Right hindlimb (tissue), 1 donor: ENCODE measurements at regions not wholly inside any gene's neighbourhood (a gene's known extent, or its start where the extent isn't known, plus 50 kb on each side); places are given as distances from the start of the nearest gene placed in this dataset.
A peak's percentile ranks its signal among the peaks of the same experiment; 100 is the strongest.
"Not testable (repeated sequence)": the region's sequence is repeated elsewhere in the genome, so short reads cannot be mapped to it uniquely, and the experiment has no call there.

Experiments
- DNase-seq: peaks from one replicate; pipeline ENCODE4 v3.0.0-alpha.2; 2018

DNA sequence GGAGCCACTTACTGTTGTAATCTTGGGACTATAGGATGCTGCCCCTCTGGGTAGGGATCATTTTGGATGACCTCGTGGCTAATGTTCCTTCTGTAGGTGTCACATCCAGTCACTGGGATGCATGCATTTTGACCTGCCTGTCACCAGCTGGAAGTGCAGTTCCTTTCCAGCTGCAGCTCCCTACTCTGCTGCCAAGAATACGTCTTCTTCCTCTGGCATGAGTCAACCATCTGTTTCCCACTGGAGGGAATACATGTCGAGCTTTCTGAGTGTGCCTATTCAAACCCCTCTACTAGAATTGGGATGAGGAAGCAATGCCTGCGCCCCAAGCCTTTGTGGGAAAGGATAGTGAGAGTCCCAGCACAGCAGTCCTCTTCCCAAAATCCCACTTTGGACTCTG lies 415.5 kb upstream of the ADAMTS5 start:
- DNase-seq = no peak

DNA sequence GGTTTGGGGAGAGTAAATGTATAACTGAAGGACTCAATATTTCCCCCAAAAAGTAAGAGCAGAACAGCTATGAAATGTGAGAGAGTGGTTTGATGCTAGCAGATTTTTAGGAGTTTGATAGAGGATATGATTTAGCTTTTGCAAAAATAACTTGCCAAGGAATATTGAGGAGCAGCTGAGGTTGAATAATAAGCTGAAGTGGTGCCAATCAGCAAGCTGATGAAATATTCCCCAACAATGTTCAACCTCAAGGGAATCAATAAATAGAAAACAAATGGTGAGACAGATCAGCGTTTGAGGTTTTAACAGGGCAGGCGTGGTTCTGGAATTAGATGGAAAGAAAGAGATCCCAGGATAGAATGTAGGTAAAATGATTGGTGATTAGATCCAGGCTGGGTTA lies 413.4 kb upstream of the ADAMTS5 start:
- no peak for DNase-seq

DNA sequence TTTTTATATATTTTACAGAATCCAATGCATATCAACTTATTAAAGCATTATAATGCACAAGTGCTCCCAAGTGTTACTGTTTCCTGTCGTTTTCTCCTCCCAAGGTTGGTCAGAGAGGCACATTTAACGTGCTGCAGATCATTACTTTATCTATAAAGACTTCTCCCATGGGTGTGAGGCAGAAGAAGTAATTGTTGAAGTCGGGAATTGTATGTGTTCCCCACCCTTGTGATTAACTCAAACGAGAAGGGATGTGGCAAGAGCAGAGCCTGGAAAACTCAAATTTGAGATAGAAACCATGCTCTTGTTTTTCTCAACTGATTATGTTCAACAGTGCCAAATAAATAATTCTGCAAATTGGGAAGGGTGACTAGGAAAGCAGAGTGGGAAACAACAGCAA lies 412.5 kb upstream of the ADAMTS5 start:
- DNase-seq = no peak

DNA sequence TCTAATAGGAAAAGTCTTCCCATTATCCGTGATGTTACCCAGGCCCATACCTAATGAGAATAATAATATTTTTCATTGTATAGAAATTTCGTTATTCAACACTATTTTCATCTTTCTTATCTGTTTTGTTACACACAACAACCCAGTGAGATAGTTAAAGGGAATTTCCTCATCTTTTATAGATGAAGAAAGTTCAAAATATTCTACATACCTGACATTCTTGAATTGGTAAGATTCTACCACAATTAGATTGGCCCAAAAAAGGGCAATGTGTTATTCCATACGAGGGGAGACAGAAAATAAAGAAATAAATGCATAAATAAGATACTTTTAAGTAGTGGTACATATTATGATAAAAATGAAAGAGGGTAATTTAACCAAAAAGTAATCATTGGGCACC lies 405.5 kb upstream of the ADAMTS5 start:
- no peak for DNase-seq

DNA sequence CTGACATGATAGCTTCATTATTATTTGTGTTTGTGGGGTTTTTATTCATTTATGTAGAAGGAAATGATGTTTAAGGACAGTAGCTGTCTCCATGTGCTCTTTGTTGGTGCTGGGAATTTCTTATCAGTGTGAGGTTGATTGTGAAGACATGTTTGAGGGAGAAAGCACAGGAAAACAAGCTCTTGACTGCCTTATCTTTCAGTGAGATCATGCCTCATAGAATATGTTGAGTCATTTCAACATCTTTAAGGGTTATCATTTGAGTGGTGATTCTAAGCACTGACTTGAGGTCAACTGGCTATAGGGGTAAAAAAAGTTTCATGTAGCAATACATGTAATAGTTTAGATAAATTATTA lies 405.1 kb upstream of the ADAMTS5 start:
- no peak for DNase-seq

DNA sequence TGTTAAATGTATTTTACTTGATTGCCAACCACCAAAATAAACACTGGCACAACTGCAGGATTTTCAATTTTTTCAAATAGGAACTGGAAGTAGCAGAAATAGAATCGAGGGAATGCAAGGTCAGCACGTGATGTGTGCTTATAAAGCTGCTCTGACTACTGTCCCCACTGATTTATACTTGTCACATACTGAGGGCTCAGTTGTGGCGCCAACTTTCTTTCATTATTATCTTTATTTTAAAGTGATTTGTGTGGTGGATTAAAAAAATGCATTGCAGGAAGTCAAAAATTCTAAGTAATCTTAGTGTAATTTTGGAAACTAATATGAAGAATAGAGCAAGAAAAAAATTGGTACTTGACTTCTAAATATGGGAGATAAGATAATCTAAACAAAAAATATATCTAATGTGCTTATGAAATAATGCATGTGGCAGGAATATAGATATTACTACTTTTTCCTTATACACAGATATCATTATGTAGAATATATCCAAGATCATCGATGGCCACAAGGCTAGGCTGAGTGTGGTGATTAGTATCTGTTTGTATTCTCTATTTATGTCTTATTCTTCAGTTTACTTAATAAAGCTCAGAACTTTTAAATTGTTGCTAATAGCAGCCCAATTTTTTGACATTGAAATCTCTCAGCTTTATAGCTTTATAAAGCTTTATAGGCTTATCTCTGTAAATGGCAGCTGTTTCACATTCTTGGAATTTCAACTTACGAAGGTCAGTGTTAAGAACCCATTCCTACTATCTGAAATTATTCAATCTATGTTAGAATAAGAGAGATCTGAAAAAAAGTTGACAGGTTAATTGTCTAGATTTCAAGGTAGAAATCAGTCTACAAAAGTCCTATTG lies 404.5 kb upstream of the ADAMTS5 start:
- no peak for DNase-seq

DNA sequence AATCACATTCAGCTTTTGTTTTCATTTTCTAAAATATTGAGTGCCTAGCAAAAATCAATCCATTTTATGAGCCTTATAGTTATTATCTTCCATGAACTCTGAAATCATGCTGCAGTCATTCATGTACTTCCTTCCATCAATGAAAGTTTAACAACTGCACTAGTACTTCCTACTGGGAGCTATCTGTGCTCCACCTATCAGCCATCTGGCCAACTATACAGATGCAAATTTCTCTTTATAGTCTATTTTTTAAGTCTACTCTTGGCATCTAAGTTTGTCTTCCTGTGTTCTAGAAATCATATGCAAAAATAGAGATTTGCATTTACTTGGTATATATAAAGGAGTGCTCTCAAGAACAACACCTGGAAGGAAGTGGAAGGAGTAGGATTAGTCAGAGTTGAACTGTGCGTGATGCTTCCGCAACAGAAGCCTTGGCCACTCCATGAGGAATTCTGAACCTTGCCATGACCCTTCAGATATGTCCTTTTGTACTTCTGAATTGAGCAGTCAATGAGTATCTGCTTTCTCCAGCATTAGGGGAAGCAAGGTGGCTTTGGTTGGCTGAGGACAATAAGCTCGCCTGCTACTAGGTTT lies 403.2 kb upstream of the ADAMTS5 start:
- no peak for DNase-seq

DNA sequence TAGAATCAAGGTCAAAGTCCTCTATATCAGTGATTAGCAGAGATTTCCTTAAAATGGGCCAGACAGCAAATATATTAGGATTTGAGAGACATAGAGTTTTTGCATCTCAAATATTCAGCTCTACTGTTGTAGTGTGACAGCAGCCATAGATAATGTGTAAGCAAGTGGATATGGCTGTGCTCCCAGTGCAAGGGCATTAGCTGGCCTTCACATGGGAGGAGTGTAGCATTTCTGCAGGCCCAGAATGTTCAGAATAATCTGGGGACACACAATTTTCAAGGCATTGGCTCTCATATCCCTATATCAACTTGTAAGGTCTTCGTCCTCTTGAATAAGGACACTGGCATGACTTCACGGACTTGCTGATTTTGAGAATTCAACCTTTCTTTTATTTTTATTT lies 402.3 kb upstream of the ADAMTS5 start:
- no peak for DNase-seq

DNA sequence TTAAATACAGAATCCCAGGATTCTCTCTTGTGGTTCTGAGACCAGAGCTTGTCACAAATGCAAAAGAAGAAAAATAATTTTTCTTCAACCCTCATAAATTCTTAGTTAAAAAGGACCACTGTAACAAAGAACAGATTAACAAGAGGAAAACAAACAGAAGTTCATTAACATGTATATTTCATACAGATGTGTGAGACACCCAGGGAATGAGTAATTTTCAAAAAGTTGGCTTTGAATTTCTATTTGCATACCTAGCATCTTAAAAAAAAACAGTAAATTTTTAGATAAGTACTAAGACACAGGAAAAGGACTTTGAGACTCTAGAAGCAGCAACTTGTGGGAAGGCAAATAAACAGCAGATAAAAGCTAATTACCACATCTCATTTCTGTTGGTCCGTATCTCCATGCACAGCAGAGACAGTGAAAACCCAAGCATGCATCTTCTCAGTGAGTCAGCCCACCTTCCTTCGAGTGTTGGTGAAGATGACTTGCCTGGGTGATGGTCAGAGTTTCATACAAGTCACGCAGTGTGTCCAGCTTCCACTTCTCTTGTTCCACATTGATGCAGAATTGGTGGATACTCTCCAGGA lies 399.9 kb upstream of the ADAMTS5 start:
- no peak for DNase-seq

DNA sequence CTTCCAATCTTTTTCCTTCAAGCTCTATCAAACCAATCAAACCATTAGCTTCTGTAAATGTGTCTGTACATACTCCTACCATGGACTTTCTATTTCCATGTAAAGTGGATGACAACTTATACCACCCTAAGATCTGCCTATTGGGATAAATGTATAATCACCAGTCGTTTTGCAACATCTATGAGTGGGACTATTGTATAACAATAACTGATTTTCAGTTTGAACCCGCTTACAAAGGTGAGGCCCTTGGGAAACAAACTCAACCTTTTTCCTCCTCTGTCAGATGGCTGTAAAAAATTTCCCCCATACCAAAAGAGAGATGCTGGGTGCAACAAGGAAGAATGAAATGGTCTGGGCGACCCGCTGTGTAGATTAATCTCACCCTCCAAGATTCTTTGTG lies 399.1 kb upstream of the ADAMTS5 start:
- no peak for DNase-seq

DNA sequence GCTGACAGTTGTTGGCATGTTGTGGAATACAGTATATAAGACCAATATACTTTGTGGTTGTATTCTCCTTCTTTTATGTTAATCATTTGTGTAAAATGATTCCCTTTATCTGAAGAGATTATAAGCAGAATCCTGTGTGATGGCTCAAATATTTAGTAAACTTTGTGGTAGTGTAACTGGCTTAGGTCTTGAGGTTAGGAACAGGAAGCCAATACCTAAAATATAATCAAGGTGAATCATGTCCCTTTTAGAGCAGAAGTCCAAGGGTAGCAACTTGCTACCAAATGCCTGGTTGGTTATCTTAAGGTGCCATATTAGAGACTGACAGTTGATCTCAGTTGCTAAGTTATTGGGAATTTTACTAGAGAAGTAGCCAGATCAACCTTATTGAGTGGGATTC lies 398.5 kb upstream of the ADAMTS5 start:
- no peak for DNase-seq

DNA sequence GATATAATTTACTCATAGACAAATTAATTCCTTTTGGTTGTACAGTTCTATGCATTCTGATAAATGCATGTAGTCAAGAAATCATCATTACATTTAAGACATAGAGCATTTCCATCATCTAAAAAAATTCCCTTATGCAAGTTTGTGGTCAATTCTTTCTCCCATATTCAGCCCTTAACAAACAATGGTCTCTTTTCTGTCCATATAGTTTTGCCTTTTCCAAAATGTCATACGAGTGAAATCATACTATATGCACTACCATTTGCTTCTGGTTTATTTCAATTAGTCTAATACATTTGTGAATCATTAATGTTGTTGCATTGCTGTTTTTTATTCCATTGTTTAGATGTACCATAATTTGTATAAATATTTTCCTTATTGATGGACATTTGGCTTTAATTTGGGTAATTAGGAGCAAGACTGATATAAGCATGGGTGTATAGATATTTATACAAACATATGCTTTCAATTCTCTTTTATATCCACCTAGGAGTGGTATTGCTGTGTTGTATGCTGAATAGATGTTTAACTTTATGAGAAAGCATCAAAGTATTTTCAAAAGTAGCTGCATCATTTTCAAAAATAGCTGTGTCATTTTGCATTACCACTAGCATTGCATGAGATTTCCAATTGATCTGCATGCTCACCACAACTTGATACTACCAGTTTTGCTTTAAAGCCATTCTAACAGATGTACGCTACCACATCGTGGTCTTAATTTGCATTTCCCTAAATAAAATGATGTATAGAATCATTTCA lies 397.0 kb upstream of the ADAMTS5 start:
- no peak for DNase-seq

DNA sequence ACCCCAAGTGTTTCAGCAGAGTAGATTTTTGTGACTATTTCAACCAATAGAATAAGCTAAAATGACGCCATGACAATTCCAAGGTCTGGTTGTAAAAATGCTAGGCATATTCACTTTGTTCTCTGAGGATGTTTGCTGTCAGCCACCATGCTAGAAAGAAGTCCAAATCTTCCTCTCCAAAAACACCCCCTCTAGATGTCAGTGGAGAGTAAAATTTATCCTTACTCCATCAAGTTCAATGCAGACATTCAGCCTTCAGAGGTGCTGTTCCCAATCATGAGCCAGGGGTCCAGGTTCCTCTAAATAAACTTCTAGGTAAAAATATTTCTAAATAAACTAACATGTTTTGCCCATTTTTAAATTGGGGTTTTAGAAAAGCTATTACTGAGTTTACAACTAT lies 395.4 kb upstream of the ADAMTS5 start:
- DNase-seq = no peak

DNA sequence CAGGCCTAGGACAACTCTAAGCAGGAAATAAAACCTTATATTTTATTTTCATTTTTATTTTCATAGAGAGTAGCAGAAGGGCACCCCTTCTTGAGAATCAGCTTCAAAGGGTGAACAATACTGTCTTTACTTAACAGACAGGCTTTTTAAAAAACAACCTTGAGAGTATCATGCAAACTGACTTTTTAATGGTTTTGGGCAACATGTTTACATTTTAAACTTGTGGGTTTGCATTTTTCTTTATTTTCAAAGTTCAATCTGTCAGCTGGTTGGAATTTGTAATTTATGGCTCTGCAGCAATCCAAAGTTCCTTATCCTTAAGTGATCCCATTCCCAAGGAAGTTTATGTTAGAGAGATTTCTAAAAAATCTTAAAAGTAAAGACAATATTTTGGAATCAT lies 392.3 kb upstream of the ADAMTS5 start:
- no peak for DNase-seq

DNA sequence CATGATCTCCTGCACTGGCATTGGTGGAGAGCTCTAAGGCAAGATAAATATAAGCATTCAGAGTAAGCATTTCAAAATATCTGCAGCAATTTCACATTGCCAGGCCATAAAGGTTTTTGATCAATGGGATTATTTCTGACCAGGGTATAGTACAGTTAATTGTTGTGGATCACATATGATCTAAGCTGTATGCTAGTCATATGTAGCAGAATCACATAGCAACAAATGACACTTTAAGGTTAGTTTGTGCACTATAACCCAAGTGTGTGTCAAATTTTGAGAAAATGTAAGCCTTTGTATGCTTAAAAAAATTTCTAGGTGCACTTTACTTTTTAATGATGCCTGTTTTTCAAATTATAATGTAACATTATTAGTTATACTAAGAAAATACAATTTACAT lies 386.0 kb upstream of the ADAMTS5 start:
- DNase-seq = no peak

DNA sequence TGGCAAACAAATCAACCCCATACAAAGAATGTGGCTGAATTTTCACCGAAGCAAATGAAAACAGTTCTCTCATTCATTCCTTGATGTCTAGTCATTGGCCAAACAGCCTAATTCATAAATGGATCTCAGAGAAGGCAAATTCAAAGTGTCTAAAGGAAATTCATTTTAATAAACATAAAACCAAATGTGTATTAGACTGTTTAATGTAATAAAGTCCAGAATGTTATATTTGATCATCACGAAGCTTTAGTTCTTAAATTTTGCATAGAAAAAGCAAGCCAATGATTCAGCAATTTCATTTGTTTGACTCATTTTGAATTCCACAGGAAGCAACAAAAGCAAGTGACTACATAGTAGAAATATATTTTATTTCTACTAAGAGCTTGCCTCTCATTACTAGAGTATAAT lies 379.2 kb upstream of the ADAMTS5 start:
- DNase-seq = no peak

DNA sequence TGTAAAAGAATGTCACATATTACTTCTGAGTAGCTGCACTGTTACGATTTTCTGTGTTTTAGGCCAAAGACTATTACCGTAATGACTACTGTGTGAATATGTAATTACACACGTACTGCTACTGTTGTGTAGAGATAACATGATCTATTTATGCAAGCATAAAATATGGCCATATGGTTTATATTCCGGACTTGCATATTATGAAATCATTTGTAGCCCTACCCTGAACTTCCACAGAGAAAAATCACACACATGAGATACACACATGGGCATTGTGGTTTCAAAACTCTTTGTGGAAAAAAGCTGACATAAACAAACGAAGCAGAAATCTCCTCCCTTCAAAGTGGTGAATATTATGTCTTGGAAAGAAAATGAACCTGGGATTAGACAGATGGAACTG lies 373.0 kb upstream of the ADAMTS5 start:
- DNase-seq = no peak

DNA sequence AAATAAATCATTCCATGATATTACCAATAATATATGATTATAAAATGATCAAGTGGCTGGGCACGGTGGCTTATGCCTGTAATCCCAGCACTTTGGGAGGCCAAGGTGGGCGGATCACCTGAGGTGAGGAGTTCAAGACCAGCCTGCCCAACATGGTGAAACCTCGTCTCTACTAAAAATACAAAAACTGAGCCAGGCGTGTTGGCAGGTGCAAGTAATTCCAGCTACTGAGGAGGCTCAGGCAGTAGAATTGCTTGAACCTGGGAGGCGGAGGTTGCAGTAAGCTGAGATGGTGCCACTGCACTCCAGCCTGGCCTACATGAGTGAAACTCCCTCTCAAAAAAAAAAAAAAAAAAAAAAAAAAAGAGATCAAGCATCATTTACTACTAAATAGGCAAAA lies 371.1 kb upstream of the ADAMTS5 start:
- not testable (repeated sequence) for DNase-seq

DNA sequence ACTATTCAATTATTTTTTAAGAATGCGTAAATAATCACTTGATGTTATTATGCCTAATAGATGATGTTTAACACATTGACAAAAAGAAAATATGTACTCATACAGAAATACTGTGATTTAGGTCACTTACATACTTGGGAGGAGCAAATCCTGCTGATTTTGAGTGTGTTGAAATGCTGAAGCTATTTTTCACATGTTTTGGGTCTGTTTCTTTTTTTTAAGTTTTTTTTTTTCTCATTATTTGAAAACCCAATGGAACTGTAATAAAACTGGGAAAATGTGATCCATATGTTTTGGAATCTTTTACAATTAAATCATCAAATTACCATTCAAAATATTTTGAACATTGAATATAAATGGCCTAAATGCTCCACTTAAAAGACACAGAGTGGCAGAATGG lies 366.2 kb upstream of the ADAMTS5 start:
- no peak for DNase-seq

DNA sequence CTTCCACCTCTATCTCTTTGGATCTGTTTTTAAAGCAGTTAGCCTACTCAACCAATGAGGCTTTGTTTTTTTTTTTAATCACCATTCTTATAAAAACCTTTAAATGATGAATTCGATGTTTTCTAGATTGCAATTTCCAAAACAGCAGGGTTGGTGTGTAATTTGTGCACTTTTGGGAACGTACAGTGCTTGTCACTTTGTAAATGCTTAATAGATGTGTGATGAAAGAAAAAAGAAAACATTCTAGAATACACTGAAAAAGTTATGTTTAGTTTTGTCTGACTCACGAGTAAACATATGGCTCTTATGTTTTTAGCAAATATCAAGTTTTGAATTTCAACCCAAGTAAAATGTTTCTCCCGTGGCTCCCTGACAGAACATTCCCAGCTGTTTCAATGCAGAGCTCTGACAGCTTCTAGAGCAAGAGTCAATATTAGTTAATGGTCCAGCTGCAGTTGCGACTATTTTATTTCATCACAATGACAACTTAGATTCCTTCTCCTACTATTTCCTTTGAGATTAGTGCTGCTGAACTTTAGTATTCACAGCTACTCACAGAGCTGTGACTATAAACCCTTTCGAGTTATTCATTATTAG lies 362.5 kb upstream of the ADAMTS5 start:
- DNase-seq = peak; percentile 65

DNA sequence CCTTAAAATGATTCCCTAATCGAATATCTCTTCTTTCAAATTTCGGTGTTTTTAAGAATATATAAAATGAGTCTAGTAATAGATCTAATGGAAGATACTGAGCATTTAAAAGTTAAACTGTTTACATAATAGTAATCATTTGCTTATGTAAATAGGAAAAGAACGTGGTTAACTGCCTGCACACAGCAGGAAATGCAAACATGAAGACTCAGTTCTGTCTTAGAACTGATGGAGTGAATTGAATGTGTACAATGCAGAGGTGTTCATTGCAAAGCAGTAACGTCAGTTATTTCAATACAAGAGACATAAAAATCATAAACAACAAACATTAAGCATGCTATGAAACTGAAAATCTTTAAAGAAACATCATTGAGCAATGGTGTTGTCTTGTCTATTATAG lies 359.4 kb upstream of the ADAMTS5 start:
- DNase-seq = no peak

DNA sequence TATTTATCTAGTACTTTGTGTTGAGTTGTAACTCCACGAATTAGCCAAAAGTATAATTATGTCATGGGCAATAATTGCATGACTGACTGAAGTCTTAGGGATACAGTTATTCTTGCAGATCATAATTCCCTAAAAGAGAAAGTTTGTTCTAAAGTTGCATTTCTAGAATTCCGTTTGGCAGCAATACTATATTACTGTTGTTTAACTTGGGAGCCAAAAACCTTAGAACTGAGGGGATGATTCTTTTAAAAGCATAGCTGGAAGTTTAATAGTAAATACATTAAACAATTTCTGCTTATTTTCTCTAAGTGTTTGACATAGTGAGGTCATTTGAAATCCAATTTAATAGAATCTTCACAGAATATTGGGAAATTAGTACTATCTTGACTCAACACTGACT lies 356.4 kb upstream of the ADAMTS5 start:
- DNase-seq = no peak

DNA sequence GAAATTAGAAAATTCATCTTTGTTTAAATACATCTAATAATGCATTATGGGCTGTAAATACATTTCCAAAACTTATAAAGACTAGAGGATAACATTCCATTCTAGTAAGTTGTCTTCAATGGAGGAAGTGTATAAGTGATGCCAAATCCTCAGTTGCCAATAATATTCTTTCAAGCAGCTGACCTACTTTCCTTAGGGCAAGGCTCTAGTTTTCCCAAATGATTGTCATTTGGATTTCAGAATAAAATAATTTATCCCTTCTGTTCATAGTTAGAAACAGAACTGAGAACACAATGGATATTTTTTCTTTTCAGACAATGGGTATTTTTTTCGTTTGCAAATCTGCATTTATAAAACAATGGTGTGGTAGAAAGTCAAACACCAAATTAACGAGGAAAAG lies 354.9 kb upstream of the ADAMTS5 start:
- DNase-seq = no peak
